ENCODE measurements at regions not wholly inside any gene's neighbourhood (a gene's known extent, or its start where the extent isn't known, plus 50 kb on each side); places are given as distances from the start of the nearest gene placed in this dataset.

DNA sequence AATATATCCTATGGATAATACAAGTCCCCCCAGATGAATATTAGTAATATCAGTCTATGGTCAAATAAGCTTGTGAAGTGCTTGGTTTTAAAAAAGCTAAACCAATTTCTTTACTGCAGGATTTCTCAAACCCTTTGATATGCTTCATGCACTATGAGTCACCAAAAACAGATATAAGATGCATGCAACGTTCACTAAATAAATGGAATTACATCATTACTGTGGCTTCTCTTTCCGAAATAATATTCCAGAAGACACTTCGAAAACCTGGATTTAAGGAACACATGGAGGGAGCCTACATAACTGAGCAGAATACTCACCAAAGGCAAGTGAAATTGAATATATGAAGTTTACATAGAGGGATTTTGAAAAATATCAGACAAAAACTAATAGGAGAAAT is 126.3 kb upstream of the ABI3BP start:
- TF ChIP-seq, protein P1, sequence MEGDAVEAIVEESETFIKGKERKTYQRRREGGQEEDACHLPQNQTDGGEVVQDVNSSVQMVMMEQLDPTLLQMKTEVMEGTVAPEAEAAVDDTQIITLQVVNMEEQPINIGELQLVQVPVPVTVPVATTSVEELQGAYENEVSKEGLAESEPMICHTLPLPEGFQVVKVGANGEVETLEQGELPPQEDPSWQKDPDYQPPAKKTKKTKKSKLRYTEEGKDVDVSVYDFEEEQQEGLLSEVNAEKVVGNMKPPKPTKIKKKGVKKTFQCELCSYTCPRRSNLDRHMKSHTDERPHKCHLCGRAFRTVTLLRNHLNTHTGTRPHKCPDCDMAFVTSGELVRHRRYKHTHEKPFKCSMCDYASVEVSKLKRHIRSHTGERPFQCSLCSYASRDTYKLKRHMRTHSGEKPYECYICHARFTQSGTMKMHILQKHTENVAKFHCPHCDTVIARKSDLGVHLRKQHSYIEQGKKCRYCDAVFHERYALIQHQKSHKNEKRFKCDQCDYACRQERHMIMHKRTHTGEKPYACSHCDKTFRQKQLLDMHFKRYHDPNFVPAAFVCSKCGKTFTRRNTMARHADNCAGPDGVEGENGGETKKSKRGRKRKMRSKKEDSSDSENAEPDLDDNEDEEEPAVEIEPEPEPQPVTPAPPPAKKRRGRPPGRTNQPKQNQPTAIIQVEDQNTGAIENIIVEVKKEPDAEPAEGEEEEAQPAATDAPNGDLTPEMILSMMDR (IDR thresholded peaks at IDR 0.05): no peak
- TF ChIP-seq ZSCAN20 (CRISPR knock-in tag; IDR thresholded peaks at IDR 0.05) (no peak), CHD4 (IDR thresholded peaks at IDR 0.05; ENCODE audit: borderline replicate concordance) (no peak), HDAC2 (IDR thresholded peaks at IDR 0.05) (no peak), EHF (CRISPR knock-in tag; IDR thresholded peaks at IDR 0.05) (no peak), MYC (IDR thresholded peaks at IDR 0.05; ENCODE audit: borderline replicate concordance, low read length) (no peak), NFE2L2 (conservative IDR thresholded peaks at IDR 0.05; ENCODE audit: low read length) (no peak), EP300 (IDR thresholded peaks at IDR 0.05) (no peak)
- TF ChIP-seq, protein P2, sequence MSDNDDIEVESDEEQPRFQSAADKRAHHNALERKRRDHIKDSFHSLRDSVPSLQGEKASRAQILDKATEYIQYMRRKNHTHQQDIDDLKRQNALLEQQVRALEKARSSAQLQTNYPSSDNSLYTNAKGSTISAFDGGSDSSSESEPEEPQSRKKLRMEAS (IDR thresholded peaks at IDR 0.05): no peak
- TF ChIP-seq, protein P3, sequence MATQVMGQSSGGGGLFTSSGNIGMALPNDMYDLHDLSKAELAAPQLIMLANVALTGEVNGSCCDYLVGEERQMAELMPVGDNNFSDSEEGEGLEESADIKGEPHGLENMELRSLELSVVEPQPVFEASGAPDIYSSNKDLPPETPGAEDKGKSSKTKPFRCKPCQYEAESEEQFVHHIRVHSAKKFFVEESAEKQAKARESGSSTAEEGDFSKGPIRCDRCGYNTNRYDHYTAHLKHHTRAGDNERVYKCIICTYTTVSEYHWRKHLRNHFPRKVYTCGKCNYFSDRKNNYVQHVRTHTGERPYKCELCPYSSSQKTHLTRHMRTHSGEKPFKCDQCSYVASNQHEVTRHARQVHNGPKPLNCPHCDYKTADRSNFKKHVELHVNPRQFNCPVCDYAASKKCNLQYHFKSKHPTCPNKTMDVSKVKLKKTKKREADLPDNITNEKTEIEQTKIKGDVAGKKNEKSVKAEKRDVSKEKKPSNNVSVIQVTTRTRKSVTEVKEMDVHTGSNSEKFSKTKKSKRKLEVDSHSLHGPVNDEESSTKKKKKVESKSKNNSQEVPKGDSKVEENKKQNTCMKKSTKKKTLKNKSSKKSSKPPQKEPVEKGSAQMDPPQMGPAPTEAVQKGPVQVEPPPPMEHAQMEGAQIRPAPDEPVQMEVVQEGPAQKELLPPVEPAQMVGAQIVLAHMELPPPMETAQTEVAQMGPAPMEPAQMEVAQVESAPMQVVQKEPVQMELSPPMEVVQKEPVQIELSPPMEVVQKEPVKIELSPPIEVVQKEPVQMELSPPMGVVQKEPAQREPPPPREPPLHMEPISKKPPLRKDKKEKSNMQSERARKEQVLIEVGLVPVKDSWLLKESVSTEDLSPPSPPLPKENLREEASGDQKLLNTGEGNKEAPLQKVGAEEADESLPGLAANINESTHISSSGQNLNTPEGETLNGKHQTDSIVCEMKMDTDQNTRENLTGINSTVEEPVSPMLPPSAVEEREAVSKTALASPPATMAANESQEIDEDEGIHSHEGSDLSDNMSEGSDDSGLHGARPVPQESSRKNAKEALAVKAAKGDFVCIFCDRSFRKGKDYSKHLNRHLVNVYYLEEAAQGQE (IDR thresholded peaks at IDR 0.05): no peak
